ENCODE measurements at regions not wholly inside any gene's neighbourhood (a gene's known extent, or its start where the extent isn't known, plus 50 kb on each side); places are given as distances from the start of the nearest gene placed in this dataset.

DNA sequence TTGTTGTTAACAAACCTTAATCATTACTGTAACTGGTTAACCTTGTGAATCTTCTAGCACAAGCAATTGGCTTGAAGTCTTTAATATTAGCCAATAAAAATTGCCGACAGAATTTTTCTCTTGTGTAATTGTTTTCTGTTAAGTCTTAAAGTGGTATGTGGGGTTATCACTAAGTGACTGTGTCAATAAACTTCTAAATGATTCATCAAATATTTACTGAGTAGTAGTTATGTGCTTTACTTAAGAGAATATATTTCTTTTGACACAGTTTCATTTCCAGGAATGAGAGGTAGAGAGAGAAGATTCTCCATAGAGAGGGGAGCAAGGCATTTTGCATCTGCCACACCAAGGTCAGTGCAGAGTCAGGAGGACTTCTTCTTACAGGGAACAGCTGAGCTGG is 2361.6 kb upstream of the AGA start:
- H3K4ac ChIP-seq (ENCODE audit: low read depth, low read length): no peak overlapping the region
- DNase-seq: peak; percentile 45
- H3K14ac ChIP-seq (replicated peaks; ENCODE audit: low read depth, low read length): no peak overlapping the region
- 0 out of 2 replicates have a peak, but pooled peaks cover 1% of the 10 kb centered on the region for H3K9me3 ChIP-seq (ENCODE audit: control insufficient read depth, insufficient read depth, low read length)
- TF ChIP-seq POLR2A (IDR thresholded peaks at IDR 0.05; ENCODE audit: low read depth, low read length) (no peak), MAZ (IDR thresholded peaks at IDR 0.05; ENCODE audit: borderline replicate concordance, low read depth, low read length) (no peak)
- in situ Hi-C loops (cut with MboI; ENCODE audit: low sequenced_read_pairs): no loop called here
- no peak overlapping the region for H3K23ac ChIP-seq (ENCODE audit: low read depth, low read length)
- no peak overlapping the region; the same call in 1 of the 2 replicates for H4K5ac ChIP-seq (ENCODE audit: low read depth, low read length)
- no peak overlapping the region for H4K91ac ChIP-seq (ENCODE audit: insufficient read depth, low read depth, low read length)
- H3K4me1 ChIP-seq (ENCODE audit: control insufficient read depth, insufficient read depth, low read length): peaks cover 2% of the 10 kb centered on the region; the same call in 1 of the 2 replicates
- no peaks in the 10 kb centered on the region for H3K79me1 ChIP-seq (ENCODE audit: low read depth in 1 of 2, low read length in 2 of 2)
- no TSS peak for BruUV-seq (replicated peaks)
- H3K27ac ChIP-seq (ENCODE audit: insufficient read depth, low read length): no peak overlapping the region
- H2BK120ac ChIP-seq (ENCODE audit: low read depth, low read length): no peak overlapping the region
- no peak overlapping the region; the same call in 1 of the 2 replicates for H3K18ac ChIP-seq (ENCODE audit: low read depth, low read length)
- H3K9ac ChIP-seq (ENCODE audit: low read depth, low read length): no peak overlapping the region
- intact Hi-C loops (cut with micrococcal nuclease): no loop called here
- peak overlapping the region; percentile 41; the same call in 1 of the 2 replicates for H3K4me2 ChIP-seq (ENCODE audit: low read depth, low read length)
- H3K4me3 ChIP-seq (ENCODE audit: insufficient read depth, low read depth, low read length): no peak overlapping the region
- no peak overlapping the region for H2BK20ac ChIP-seq (ENCODE audit: low read depth, low read length)
- H2BK5ac ChIP-seq (ENCODE audit: low read depth, low read length, poor library complexity, severe bottlenecking): no peak overlapping the region
- H3K27me3 ChIP-seq (ENCODE audit: control insufficient read depth, insufficient read depth, low read length): no peaks in the 10 kb centered on the region
- H4K20me1 ChIP-seq (ENCODE audit: insufficient read depth, low read length): no peaks in the 10 kb centered on the region
- no peaks in the 10 kb centered on the region for H3K9me1 ChIP-seq (ENCODE audit: insufficient read depth, low read length)
- WGBS, 2 experiments (ENCODE audit: extremely low coverage in 2 of 2, insufficient read length in 1 of 2): no CpG with 5 or more reads among the region's 1 CpG
- no peak overlapping the region for H2AFZ ChIP-seq (replicated peaks; ENCODE audit: low read length, poor library complexity)
- CTCF ChIA-PET: no interaction called here
- no peaks in the 10 kb centered on the region for H3K36me3 ChIP-seq (ENCODE audit: control insufficient read depth, insufficient read depth, low read length)
- H2BK15ac ChIP-seq (ENCODE audit: low read depth, low read length): no peak overlapping the region
- dilution Hi-C loops (cut with HindIII; ENCODE audit: low sequenced_read_pairs, unreplicated experiment): no loop called here
- H4K8ac ChIP-seq (ENCODE audit: low read depth in 2 of 2, low read length in 2 of 2): no peak overlapping the region
- H2AK5ac ChIP-seq (ENCODE audit: low read depth, low read length): no peak overlapping the region
- peak; percentile 70 for ATAC-seq (ENCODE audit: low read depth)
- no peak overlapping the region for H2AK9ac ChIP-seq (replicated peaks; ENCODE audit: low read depth, low read length, poor library complexity)
- H3K56ac ChIP-seq (ENCODE audit: extremely low read depth, insufficient read depth, low read length): no peak overlapping the region
- POLR2A ChIA-PET (ENCODE audit: unreplicated experiment): no interaction called here

Measured in IMR-90 (cell line).